ENCODE measurements at regions not wholly inside any gene's neighbourhood (a gene's known extent, or its start where the extent isn't known, plus 50 kb on each side); places are given as distances from the start of the nearest gene placed in this dataset.

GRCh38 chr19:30148803-30149202 lies 206.8 kb downstream of the URI1 start:
- TF ChIP-seq CTCF (IDR thresholded peaks at IDR 0.05) (no peak), EZH2 (IDR thresholded peaks at IDR 0.05; ENCODE audit: borderline replicate concordance, insufficient read depth, low read depth, low read length, poor library complexity, severe bottlenecking) (no peak)
